ENCODE measurements at regions not wholly inside any gene's neighbourhood (a gene's known extent, or its start where the extent isn't known, plus 50 kb on each side); places are given as distances from the start of the nearest gene placed in this dataset.

GRCh38 chr15:87201986-87202385 is 1054.6 kb downstream of the NTRK3 start:
- H3K9me3 Mint-ChIP-seq, result peaks cover 3 to 11% of the 10 kb centered on the region in 2 donors
- TF ChIP-seq CTCF (IDR thresholded peaks at IDR 0.05), result no peak
- Histone ChIP-seq H3K27ac (ENCODE audit: low read length) (no peak overlapping the region), H3K36me3 (ENCODE audit: control insufficient read depth, insufficient read depth, low read length) (no peaks in the 10 kb centered on the region), H3K4me1 (ENCODE audit: control insufficient read depth, insufficient read depth, low read length) (no peaks in the 10 kb centered on the region), H3K4me3 (ENCODE audit: low read length) (no peak overlapping the region), H3K9me3 (ENCODE audit: control insufficient read depth, insufficient read depth, low read length) (no peaks in the 10 kb centered on the region), H3K27me3 (ENCODE audit: control insufficient read depth, insufficient read depth, low read length) (no peaks in the 10 kb centered on the region)
- intact Hi-C loops (cut with micrococcal nuclease), result no loop called here
- WGBS (ENCODE audit: insufficient coverage), result 71% methylated on average over 2 of the region's 2 CpGs
- H3K27ac Mint-ChIP-seq, result no peak overlapping the region
- no peaks in the 10 kb centered on the region for H3K4me1 Mint-ChIP-seq
- no peak for ATAC-seq
- no peak overlapping the region for H3K4me3 Mint-ChIP-seq
- no peaks in the 10 kb centered on the region for H3K27me3 Mint-ChIP-seq (ENCODE audit: low read depth in 2 of 2)
- no peak for DNase-seq
- no peaks in the 10 kb centered on the region for H3K36me3 Mint-ChIP-seq

- no peak for TF ChIP-seq CTCF (IDR thresholded peaks at IDR 0.05)
- ATAC-seq, result no peak
- Histone ChIP-seq H3K27ac (ENCODE audit: low read length) (no peak overlapping the region), H3K36me3 (ENCODE audit: control insufficient read depth, insufficient read depth, low read length) (no peaks in the 10 kb centered on the region), H3K4me3 (ENCODE audit: low read length) (no peak overlapping the region), H3K4me1 (ENCODE audit: control insufficient read depth, insufficient read depth, low read length) (no peaks in the 10 kb centered on the region), H3K27me3 (ENCODE audit: control insufficient read depth, insufficient read depth, low read length) (no peaks in the 10 kb centered on the region), H3K9me3 (ENCODE audit: control insufficient read depth, insufficient read depth, low read length) (peaks cover 3% of the 10 kb centered on the region)
- no peaks in the 10 kb centered on the region for H3K36me3 Mint-ChIP-seq
- WGBS (ENCODE audit: insufficient coverage), result 52% methylated on average over 2 of the region's 2 CpGs
- no peaks in the 10 kb centered on the region for H3K27me3 Mint-ChIP-seq (ENCODE audit: low read depth in 2 of 2)
- DNase-seq, result no peak
- H3K27ac Mint-ChIP-seq, result no peak overlapping the region
- intact Hi-C loops (cut with micrococcal nuclease), result no loop called here
- no peaks in the 10 kb centered on the region for H3K4me1 Mint-ChIP-seq
- H3K9me3 Mint-ChIP-seq, result peaks cover 5 to 13% of the 10 kb centered on the region in 2 donors
- H3K4me3 Mint-ChIP-seq, result no peak overlapping the region
Measured at GRCh38 chr15:87200149-87200548, 1056.4 kb downstream of the NTRK3 start.

- H3K27me3 Mint-ChIP-seq (ENCODE audit: low read depth in 2 of 2), result no peaks in the 10 kb centered on the region
- Histone ChIP-seq H3K4me1 (ENCODE audit: control insufficient read depth, insufficient read depth, low read length) (no peaks in the 10 kb centered on the region), H3K27me3 (ENCODE audit: control insufficient read depth, insufficient read depth, low read length) (no peaks in the 10 kb centered on the region), H3K9me3 (ENCODE audit: control insufficient read depth, insufficient read depth, low read length) (peaks cover 6% of the 10 kb centered on the region), H3K36me3 (ENCODE audit: control insufficient read depth, insufficient read depth, low read length) (no peaks in the 10 kb centered on the region), H3K27ac (ENCODE audit: low read length) (no peak overlapping the region), H3K4me3 (ENCODE audit: low read length) (no peak overlapping the region)
- WGBS (ENCODE audit: insufficient coverage), result 76% methylated on average over 3 of the region's 3 CpGs
- H3K27ac Mint-ChIP-seq, result no peak overlapping the region
- H3K9me3 Mint-ChIP-seq, result peaks cover 8 to 11% of the 10 kb centered on the region in 2 donors
- TF ChIP-seq CTCF (IDR thresholded peaks at IDR 0.05), result no peak
- DNase-seq (no peak), ATAC-seq (no peak)
- intact Hi-C loops (cut with micrococcal nuclease), result no loop called here
- no peaks in the 10 kb centered on the region for H3K36me3 Mint-ChIP-seq
- no peaks in the 10 kb centered on the region for H3K4me1 Mint-ChIP-seq
- H3K4me3 Mint-ChIP-seq, result no peak overlapping the region
Measured at GRCh38 chr15:87197981-87198380, 1058.6 kb downstream of the NTRK3 start.

GRCh38 chr15:87196498-87196897 is 1060.0 kb downstream of the NTRK3 start:
- Histone ChIP-seq H3K9me3 (ENCODE audit: control insufficient read depth, insufficient read depth, low read length) (peaks cover 6% of the 10 kb centered on the region), H3K4me1 (ENCODE audit: control insufficient read depth, insufficient read depth, low read length) (no peaks in the 10 kb centered on the region), H3K4me3 (ENCODE audit: low read length) (no peak overlapping the region), H3K27ac (ENCODE audit: low read length) (no peak overlapping the region), H3K36me3 (ENCODE audit: control insufficient read depth, insufficient read depth, low read length) (no peaks in the 10 kb centered on the region), H3K27me3 (ENCODE audit: control insufficient read depth, insufficient read depth, low read length) (no peaks in the 10 kb centered on the region)
- Mint-ChIP-seq H3K4me1 (no peaks in the 10 kb centered on the region), H3K27me3 (ENCODE audit: low read depth in 2 of 2) (no peaks in the 10 kb centered on the region), H3K9me3 (peaks cover 8 to 12% of the 10 kb centered on the region in 2 donors), H3K36me3 (no peaks in the 10 kb centered on the region), H3K27ac (no peak overlapping the region), H3K4me3 (no peak overlapping the region)
- TF ChIP-seq CTCF (IDR thresholded peaks at IDR 0.05), result no peak
- ATAC-seq (no peak), DNase-seq (no peak)
- intact Hi-C loops (cut with micrococcal nuclease), result no loop called here
- 81% methylated on average over 3 of the region's 4 CpGs for WGBS (ENCODE audit: insufficient coverage)

All from natural killer cell (primary cell).